IMR-90 (cell line): ENCODE measurements at regions not wholly inside any gene's neighbourhood (a gene's known extent, or its start where the extent isn't known, plus 50 kb on each side); places are given as distances from the start of the nearest gene placed in this dataset.

ENCODE experiments used
- BHLHE40 ChIP-seq: fragments of 150-350 bp; IDR thresholded peaks from 2 replicates; pipeline ENCODE4 v1.6.1; 2016; ENCODE audit warnings: mild to moderate bottlenecking, low read depth, low read length
- CEBPB ChIP-seq: IDR thresholded peaks from 2 replicates; pipeline ENCODE4 v1.6.1; 2012; ENCODE audit warnings: low read depth, low read length, improper control_type of control experiment
- FOS ChIP-seq: fragments of 150-350 bp; IDR thresholded peaks from 2 replicates; pipeline ENCODE4 v1.6.1; 2016; ENCODE audit warnings: low read depth, low read length
- MAFK ChIP-seq: IDR thresholded peaks from 2 replicates; pipeline ENCODE4 v1.6.1; 2012; ENCODE audit warnings: low read depth, low read length, improper control_type of control experiment
- POLR2A ChIP-seq: IDR thresholded peaks from 2 replicates; pipeline ENCODE4 v1.6.1; 2012; ENCODE audit warnings: mild to moderate bottlenecking, low read depth, low read length
- RCOR1 ChIP-seq: IDR thresholded peaks from 2 replicates; pipeline ENCODE4 v1.6.1; 2012; ENCODE audit warnings: mild to moderate bottlenecking, low read length, improper control_type of control experiment; ENCODE audit not compliant: insufficient replicate concordance
- SMC3 ChIP-seq: fragments of 150-350 bp; IDR thresholded peaks from 2 replicates; pipeline ENCODE4 v1.6.1; 2016; ENCODE audit warnings: low read depth, mild to moderate bottlenecking, antibody characterized with exemption, low read length, moderate library complexity
- TF ChIP-seq, protein P1 (sequence below): conservative IDR thresholded peaks from 2 replicates; pipeline ENCODE4 v1.5.1; 2012; ENCODE audit warnings: mild to moderate bottlenecking, low read depth, low read length, improper control_type of control experiment
- TF ChIP-seq, protein P2 (sequence below): fragments of 150-350 bp; IDR thresholded peaks from 2 replicates; pipeline ENCODE4 v1.6.1; 2017; ENCODE audit warnings: mild to moderate bottlenecking, antibody characterized with exemption, low read length, low read depth

DNA sequence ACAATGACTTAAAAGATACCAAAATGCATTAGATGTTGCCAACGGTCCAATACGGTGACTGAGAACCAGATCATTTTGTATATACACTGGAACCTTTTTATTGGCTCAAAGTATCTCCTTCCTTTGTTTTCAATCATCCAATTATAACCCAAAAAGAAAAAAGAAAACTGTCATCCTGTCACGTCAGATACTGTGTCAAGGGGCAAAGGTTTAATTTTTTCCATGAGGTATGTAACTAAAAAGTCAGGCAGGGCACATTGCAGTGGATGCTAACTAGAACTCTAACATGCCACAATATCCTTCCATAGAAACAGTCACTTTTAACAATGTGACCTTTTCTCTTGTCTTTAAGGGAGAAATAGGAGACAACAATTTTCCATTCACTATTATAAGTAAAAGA, 267.6 kb upstream of the NEBL start:
- TF ChIP-seq RCOR1 (no peak), POLR2A (no peak), MAFK (no peak), SMC3 (no peak), BHLHE40 (no peak), FOS (no peak), CEBPB (no peak)
- TF ChIP-seq, protein P1, sequence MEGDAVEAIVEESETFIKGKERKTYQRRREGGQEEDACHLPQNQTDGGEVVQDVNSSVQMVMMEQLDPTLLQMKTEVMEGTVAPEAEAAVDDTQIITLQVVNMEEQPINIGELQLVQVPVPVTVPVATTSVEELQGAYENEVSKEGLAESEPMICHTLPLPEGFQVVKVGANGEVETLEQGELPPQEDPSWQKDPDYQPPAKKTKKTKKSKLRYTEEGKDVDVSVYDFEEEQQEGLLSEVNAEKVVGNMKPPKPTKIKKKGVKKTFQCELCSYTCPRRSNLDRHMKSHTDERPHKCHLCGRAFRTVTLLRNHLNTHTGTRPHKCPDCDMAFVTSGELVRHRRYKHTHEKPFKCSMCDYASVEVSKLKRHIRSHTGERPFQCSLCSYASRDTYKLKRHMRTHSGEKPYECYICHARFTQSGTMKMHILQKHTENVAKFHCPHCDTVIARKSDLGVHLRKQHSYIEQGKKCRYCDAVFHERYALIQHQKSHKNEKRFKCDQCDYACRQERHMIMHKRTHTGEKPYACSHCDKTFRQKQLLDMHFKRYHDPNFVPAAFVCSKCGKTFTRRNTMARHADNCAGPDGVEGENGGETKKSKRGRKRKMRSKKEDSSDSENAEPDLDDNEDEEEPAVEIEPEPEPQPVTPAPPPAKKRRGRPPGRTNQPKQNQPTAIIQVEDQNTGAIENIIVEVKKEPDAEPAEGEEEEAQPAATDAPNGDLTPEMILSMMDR, result no peak
- TF ChIP-seq, protein P2, sequence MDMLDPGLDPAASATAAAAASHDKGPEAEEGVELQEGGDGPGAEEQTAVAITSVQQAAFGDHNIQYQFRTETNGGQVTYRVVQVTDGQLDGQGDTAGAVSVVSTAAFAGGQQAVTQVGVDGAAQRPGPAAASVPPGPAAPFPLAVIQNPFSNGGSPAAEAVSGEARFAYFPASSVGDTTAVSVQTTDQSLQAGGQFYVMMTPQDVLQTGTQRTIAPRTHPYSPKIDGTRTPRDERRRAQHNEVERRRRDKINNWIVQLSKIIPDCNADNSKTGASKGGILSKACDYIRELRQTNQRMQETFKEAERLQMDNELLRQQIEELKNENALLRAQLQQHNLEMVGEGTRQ, result no peak
